HG03135 (cell line): ENCODE measurements at regions not wholly inside any gene's neighbourhood (a gene's known extent, or its start where the extent isn't known, plus 50 kb on each side); places are given as distances from the start of the nearest gene placed in this dataset.

ENCODE experiments used
- ATAC-seq: cut with Tn5 transposase; IDR thresholded peaks from one replicate; pipeline ENCODE4 v1.9.1; 2021; ENCODE audit warnings: mild to moderate bottlenecking, moderate library complexity; ENCODE audit not compliant: unreplicated experiment

- ATAC-seq: no peak
Measured at GRCh38 chr2:220915092-220915623, 656.9 kb downstream of the EPHA4 start.

- no peak for ATAC-seq
Measured at GRCh38 chr2:220916931-220917330, 655.2 kb downstream of the EPHA4 start.

- no peak for ATAC-seq
Measured at GRCh38 chr2:220930271-220931076, 641.6 kb downstream of the EPHA4 start.

DNA sequence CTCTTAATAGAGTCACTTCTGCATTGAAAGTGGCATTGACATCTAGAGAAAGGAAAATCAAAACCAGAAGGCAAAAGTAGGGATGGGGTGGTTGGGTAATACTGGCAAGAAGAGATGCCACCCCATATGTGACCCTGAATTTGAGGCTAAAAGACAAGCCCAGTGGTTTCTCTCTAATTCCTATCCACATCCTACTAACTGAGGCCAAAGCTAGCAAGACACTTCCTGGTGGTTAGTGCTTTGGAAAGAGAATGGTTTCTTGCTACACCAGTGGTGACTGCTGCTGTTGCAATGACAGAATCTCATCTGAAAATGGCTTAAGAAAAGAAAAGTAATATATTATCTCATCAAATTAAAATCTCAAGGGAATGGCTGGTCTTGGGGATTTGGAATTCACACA is 640.6 kb downstream of the EPHA4 start:
- ATAC-seq: no peak

DNA sequence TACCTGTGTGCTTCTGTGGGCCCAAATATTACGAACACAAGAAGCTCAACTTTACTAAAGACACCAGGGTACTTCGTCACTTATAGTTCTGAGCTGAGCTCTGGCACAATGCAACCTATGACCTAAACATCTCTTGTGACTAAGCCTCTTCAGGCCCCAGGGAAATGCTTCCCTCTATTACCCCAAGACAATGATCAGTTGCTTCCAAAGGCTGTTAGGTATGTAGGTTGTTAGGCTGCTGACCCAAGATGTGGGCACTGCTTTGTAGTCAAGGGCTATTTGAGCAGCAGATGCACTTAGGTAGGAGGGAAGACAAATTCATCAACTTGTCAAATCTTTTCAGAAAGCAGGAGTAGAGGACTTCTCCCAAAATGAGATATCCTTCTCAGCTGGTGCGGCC is 640.1 kb downstream of the EPHA4 start:
- ATAC-seq: no peak

DNA sequence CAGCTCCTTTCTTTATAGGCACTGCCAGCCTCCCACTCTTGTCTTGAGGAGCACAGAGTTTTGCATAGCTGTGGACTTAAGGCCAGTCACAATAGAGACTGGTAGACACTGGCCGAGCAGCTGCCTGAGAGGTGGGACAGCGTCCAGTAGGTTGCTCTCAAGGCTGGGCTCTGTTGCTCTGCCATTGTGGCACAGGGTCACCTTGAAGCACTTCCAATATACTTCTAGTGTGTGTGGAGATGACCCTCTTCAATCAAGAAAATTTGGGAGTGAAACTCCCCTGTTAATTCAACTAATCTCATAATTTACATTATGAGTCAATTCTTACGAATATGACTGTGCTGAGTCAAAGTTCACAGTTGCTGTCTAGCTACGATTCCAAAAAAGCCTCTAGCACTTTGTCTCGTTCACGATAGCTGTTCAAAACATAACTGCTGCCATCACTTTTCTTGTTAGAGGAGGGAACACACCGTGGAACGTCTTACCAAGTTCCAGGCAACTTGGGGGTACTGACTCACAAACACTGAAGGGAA is 636.2 kb downstream of the EPHA4 start:
- no peak for ATAC-seq

DNA sequence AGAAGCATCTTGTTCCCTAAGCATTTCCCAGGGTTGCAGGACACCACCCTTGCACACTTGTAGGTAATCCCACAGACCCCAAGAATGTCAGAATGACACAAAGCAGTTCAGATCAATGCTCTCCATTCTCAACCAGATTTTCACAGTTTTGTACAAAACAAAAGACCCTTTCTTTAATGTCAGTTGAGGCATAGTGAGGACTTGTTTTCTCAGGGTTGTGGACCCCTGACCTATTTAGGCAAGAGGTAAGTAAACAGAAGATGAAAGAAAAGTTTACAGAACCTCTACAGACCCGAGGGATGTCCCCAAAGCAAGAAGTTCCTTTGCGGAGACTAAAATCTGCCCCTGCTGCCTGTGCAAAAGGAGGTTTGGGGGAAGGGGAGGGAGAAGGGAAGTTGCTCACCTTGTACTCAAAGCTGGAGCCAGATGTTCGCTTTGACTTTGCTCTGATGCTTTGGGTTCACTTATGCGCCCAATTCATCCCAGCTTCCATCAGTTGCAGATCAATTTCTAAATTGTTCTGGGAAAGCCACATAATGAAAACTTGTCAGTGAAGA is 635.4 kb downstream of the EPHA4 start:
- ATAC-seq: no peak

DNA sequence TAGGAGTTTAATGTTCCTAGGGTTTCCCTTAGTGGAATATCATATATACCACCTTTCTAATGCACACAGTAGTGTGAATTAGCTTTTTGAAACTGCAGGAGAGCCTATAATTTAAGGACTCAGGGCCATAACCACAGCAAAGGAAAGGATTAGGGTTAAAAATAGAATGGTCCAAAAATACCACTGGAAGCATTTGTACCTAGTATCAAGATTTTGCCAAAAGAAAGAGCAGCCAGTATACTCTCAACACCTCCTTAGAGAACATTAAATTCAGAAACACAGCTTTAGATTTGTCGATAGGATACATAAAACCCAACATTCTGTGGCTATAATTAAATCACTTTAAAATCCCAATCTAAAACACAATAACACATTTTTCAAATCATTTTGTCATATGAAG is 634.9 kb downstream of the EPHA4 start:
- ATAC-seq: no peak

- no peak for ATAC-seq
Measured at GRCh38 chr2:220940646-220941045, 631.5 kb downstream of the EPHA4 start.

GRCh38 chr2:220941683-220942082 is 630.4 kb downstream of the EPHA4 start:
- no peak for ATAC-seq

DNA sequence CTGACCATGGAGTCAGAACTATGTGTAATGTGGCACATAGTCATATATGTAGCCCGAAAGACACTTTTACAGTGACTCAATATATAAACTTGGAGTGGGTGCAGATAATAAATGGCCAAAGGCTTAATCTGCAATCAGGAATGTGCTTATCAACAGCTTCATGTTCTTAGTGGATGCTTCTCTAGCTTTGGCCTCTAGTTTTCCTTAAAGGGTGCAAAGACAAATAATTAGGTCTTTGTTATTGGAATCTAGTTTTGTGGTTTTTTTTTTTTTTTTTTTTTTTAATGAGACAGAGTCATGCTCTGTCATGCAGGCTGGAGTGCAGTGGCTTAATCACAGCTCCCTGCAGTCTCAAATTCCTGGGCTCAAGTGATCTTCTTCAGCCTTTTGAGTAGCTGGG is 625.6 kb downstream of the EPHA4 start:
- no peak for ATAC-seq

DNA sequence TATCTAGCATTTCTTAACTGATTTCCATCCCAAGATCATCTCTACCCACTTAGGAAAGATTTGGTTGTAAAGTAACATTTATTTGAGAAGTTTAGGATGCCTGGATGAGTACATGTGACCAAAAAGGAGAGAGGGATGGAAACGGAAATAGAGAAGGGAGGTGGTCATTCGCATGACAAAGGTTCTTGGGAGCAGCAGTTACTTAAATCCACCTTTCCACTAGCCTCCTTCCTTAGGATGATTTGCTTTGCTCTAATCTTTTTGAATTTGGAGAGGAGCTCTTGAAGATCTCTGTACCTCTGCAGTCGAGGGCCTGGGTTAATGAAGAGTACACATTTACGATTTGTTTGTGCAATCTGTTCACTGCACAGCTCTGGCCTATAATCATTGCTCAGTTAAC is 623.5 kb downstream of the EPHA4 start:
- no peak for ATAC-seq

DNA sequence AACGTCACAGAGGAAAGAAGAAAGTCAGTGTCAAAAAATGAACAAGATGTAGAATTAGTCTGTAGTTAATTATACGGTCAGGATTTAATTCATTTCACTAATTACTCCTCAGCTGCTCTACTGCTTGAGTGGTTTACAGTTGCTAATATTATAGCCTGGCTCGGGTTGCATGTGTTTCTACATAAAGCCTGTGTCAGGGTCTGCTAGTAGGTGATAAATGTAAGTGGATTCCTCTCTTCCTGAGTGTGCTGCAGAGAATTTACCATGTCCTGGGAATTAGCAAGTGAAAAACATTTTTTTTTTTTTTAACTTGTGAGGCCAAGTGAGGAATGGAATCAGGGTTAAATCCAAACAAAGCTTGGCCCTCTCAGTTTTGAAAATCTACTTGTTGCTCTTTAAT is 622.6 kb downstream of the EPHA4 start:
- no peak for ATAC-seq

DNA sequence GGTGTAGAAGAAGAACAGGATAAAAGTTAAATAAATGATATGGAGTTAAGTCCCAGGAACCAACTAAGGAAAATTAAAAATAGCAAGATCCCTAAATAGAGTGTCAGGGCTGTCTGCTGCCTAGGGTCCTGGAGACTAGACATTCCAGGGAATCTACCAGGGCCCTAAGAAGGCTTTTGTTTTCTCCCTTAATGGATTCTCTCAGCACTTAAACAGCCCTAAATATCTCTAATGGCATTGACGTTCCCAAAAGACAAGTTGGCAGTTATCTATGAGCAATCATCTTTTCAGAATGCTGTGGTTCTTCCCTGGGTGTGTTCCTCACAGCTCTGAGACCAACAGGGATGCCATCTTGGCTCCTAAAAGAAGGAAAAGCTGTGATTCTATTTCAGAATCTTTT is 616.3 kb downstream of the EPHA4 start:
- ATAC-seq: no peak

- no peak for ATAC-seq
Measured at GRCh38 chr2:220956429-220956828, 615.7 kb downstream of the EPHA4 start.

GRCh38 chr2:220959391-220959802 is 612.7 kb downstream of the EPHA4 start:
- ATAC-seq: no peak

- no peak for ATAC-seq
Measured at GRCh38 chr2:220961143-220961860, 610.8 kb downstream of the EPHA4 start.

DNA sequence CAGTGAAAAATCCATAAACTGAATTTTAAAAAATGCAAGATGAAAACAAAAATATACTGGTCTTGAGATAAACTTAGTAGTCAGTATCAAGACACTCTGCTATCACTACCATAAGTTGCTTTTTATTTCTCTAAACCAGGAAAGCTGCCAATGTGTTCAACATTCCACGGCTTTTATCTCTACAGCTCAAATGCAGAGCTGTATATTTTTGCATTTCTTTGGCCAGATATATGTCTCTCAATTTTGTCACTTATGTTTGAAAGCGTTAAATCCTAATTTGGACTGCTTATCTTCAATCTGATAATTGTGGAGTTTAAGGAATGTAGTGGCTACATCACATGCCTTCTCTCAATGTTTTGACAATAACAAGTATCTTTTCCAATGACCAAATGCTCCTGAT is 609.5 kb downstream of the EPHA4 start:
- ATAC-seq: no peak

DNA sequence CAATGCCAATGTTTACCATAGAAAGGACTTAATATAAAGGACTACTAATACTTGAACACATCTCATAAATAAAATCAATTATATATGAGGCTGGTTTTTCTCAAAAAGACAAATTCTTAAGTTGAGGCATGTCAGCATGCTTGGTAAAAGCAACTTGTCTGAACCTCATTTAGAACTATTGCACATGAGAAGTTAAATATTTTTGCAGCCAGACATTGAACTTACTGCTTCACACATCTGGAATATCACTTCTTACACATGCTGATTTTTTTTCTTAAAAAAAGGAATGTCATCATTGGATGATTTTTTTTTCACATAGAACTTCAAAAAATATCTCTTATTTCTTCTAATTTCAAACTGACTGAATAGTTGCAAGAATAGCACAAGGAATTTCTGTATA is 609.0 kb downstream of the EPHA4 start:
- ATAC-seq: no peak

GRCh38 chr2:220963930-220964329 is 608.2 kb downstream of the EPHA4 start:
- ATAC-seq: no peak

DNA sequence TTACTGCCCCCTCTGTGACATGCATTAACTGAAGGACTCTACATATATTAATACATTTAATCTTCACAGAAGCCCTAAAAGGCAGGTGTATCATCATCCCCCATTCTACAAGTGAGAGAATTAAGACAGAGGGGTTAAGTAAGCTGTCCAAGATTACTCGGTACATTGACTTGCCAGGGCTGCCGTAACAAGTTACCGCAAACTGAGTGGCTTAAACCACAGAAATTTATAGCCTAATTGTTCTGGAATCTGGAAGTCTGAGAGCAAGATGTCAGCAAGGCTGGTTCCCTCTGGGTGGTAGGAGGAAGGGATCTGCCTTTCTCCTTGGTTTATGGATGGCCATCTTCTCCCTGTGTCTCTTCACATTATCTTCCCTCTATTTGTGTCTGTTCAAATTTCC is 605.5 kb downstream of the EPHA4 start:
- ATAC-seq: no peak

DNA sequence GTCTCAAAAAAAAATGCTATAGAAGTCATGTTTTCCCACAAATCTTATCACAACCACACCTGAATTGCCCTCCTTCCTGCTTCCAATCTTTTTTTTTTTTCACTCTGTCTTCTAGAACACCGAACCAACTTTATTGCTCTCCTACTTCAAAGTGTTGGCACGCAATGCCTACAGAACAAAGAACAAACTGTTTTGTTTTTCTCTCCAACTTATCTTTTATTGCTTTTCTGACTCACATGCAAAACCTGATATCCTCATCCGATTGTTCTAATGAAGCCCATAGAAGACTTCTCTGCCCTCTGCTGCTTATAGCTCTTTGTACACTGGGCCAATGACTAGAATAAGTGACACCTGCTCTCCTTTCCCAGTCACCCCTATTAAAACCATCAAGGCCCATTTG is 602.8 kb downstream of the EPHA4 start:
- ATAC-seq: no peak
